ENCODE measurements at regions not wholly inside any gene's neighbourhood (a gene's known extent, or its start where the extent isn't known, plus 50 kb on each side); places are given as distances from the start of the nearest gene placed in this dataset.

- CTCF ChIA-PET = no interaction called here
- no peaks in the 10 kb centered on the region for H3K36me3 Mint-ChIP-seq
These were observed 51.6 kb upstream of the NLRP1 start for GRCh38 chr17:5635949-5636348.

More at GRCh38 chr17:5635949-5636348, 51.6 kb upstream of the NLRP1 start:
- H3K4me3 Mint-ChIP-seq = no peak overlapping the region
- DNase-seq (ENCODE audit: low spot score) (no peak), ATAC-seq (no peak)
- H3K4me1 Mint-ChIP-seq = no peaks in the 10 kb centered on the region
- POLR2A ChIA-PET = no interaction called here
- TF ChIP-seq TEAD1 (CRISPR knock-in tag; IDR thresholded peaks at IDR 0.05) = no peak
- TF ChIP-seq TP53 (CRISPR knock-in tag; IDR thresholded peaks at IDR 0.05) = no peak
- TF ChIP-seq USF2 (CRISPR knock-in tag; IDR thresholded peaks at IDR 0.05) = no peak
- TF ChIP-seq ZNF121 (CRISPR knock-in tag; IDR thresholded peaks at IDR 0.05) = no peak
- no peak for TF ChIP-seq E2F5 (CRISPR knock-in tag; IDR thresholded peaks at IDR 0.05)
- TF ChIP-seq ZNF263 (CRISPR knock-in tag; IDR thresholded peaks at IDR 0.05; ENCODE audit: low read depth) = no peak
- TF ChIP-seq SMAD4 (CRISPR knock-in tag; IDR thresholded peaks at IDR 0.05) = no peak
- TF ChIP-seq FOXP4 (CRISPR knock-in tag; IDR thresholded peaks at IDR 0.05) = no peak
- no peak for TF ChIP-seq ZNF232 (CRISPR knock-in tag; IDR thresholded peaks at IDR 0.05)
- no peak for TF ChIP-seq SMAD3 (CRISPR knock-in tag; IDR thresholded peaks at IDR 0.05; ENCODE audit: borderline replicate concordance)
- TF ChIP-seq HMGXB4 (CRISPR knock-in tag; IDR thresholded peaks at IDR 0.05) = no peak
- no peak for TF ChIP-seq PRDM15 (CRISPR knock-in tag; IDR thresholded peaks at IDR 0.05)
- TF ChIP-seq ERG (CRISPR knock-in tag; IDR thresholded peaks at IDR 0.05) = no peak
- no peak for TF ChIP-seq E2F4 (CRISPR knock-in tag; IDR thresholded peaks at IDR 0.05; ENCODE audit: borderline replicate concordance, low read depth)
- TF ChIP-seq KAT7 (CRISPR knock-in tag; IDR thresholded peaks at IDR 0.05; ENCODE audit: borderline replicate concordance) = no peak
- TF ChIP-seq IRF2 (CRISPR knock-in tag; IDR thresholded peaks at IDR 0.05; ENCODE audit: borderline replicate concordance, low read depth) = no peak
- TF ChIP-seq CREM (CRISPR knock-in tag; IDR thresholded peaks at IDR 0.05) = no peak
- no peak for TF ChIP-seq TCF7 (CRISPR knock-in tag; IDR thresholded peaks at IDR 0.05; ENCODE audit: low read depth)
- no peak for TF ChIP-seq RORB (CRISPR knock-in tag; IDR thresholded peaks at IDR 0.05)
- H3K27ac Mint-ChIP-seq = no peak overlapping the region
- no peaks in the 10 kb centered on the region; the same call in 1 of the 2 replicates for H3K27me3 Mint-ChIP-seq (ENCODE audit: low read depth)
- H3K9me3 Mint-ChIP-seq = no peaks in the 10 kb centered on the region
